ENCODE measurements at regions not wholly inside any gene's neighbourhood (a gene's known extent, or its start where the extent isn't known, plus 50 kb on each side); places are given as distances from the start of the nearest gene placed in this dataset.

- TF ChIP-seq NPAS2 (CRISPR knock-in tag; IDR thresholded peaks at IDR 0.05; ENCODE audit: borderline replicate concordance): no peak
- no peak for TF ChIP-seq RAD21 (conservative IDR thresholded peaks at IDR 0.05 in 1 of 2, IDR thresholded peaks at IDR 0.05 in 1 of 2)
- no peak for TF ChIP-seq CTCF (IDR thresholded peaks at IDR 0.05)
- no peak for TF ChIP-seq ESRRA (IDR thresholded peaks at IDR 0.05; ENCODE audit: borderline replicate concordance, low read length)
- no peak for TF ChIP-seq MAFK (IDR thresholded peaks at IDR 0.05; ENCODE audit: partially characterized antibody)
- no peak for TF ChIP-seq NR3C1 (IDR thresholded peaks at IDR 0.05)
- no peak for TF ChIP-seq EP300 (IDR thresholded peaks at IDR 0.05)
- no peak for TF ChIP-seq NFE2L2 (conservative IDR thresholded peaks at IDR 0.05; ENCODE audit: low read length)
- TF ChIP-seq CEBPB (IDR thresholded peaks at IDR 0.05): no peak
- no peak for TF ChIP-seq POLR2A (IDR thresholded peaks at IDR 0.05; ENCODE audit: low read length)
These were observed 277.0 kb downstream of the NPIPA8 start for GRCh38 chr16:18059577-18059976.
